ENCODE measurements at regions not wholly inside any gene's neighbourhood (a gene's known extent, or its start where the extent isn't known, plus 50 kb on each side); places are given as distances from the start of the nearest gene placed in this dataset.
A peak's percentile ranks its signal among the peaks of the same experiment; 100 is the strongest.

GRCh38 chr7:132656341-132656740 is 80.1 kb upstream of the PLXNA4 start:
- no peak for FAIRE-seq
- H3K36me3 Mint-ChIP-seq (ENCODE audit: low read depth, unreplicated experiment), result no peaks in the 10 kb centered on the region
- peaks cover 15% of the 10 kb centered on the region for H3K27me3 Mint-ChIP-seq (ENCODE audit: low read depth, unreplicated experiment)

GRCh38 chr7:132655131-132655727 is 79.0 kb upstream of the PLXNA4 start:
- H3K9ac ChIP-seq (ENCODE audit: low read length), result no peak overlapping the region
- H3K9me3 ChIP-seq (ENCODE audit: insufficient read depth, low read depth, low read length), result no peaks in the 10 kb centered on the region
- H3K4me3 ChIP-seq (ENCODE audit: insufficient read depth, low read depth, low read length), result no peak overlapping the region
- Mint-ChIP-seq H3K9me3 (ENCODE audit: unreplicated experiment) (peaks cover 2% of the 10 kb centered on the region), H3K4me1 (ENCODE audit: low read depth, unreplicated experiment) (peaks cover 17% of the 10 kb centered on the region), H3K4me3 (ENCODE audit: unreplicated experiment) (peak overlapping the region; percentile 73), H3K36me3 (ENCODE audit: low read depth, unreplicated experiment) (no peaks in the 10 kb centered on the region), H3K27ac (ENCODE audit: unreplicated experiment) (peak overlapping the region; percentile 80), H3K27me3 (ENCODE audit: low read depth, unreplicated experiment) (peaks cover 12% of the 10 kb centered on the region)
- H4K20me1 ChIP-seq (ENCODE audit: insufficient read depth, low read length), result no peaks in the 10 kb centered on the region
- no peaks in the 10 kb centered on the region for H3K27me3 ChIP-seq (ENCODE audit: insufficient read depth, low read length)
- no peaks in the 10 kb centered on the region for H3K79me2 ChIP-seq (ENCODE audit: insufficient read depth, low read length)
- H3K4me1 ChIP-seq (ENCODE audit: insufficient read depth, low read length), result peaks cover 15% of the 10 kb centered on the region
- H3K4me2 ChIP-seq (ENCODE audit: low read length), result peak overlapping the region; percentile 74
- FAIRE-seq (no peak), DNase-seq (ENCODE audit: low read depth) (peak; percentile 63)
- H3K27ac ChIP-seq (ENCODE audit: low read depth, low read length), result no peak overlapping the region
- H3K36me3 ChIP-seq (ENCODE audit: insufficient read depth, low read length), result no peaks in the 10 kb centered on the region
- TF ChIP-seq CTCF (IDR thresholded peaks at IDR 0.05; ENCODE audit: insufficient read depth, low read depth, low read length), result no peak
- no peak for TF ChIP-seq EZH2 (IDR thresholded peaks at IDR 0.05; ENCODE audit: insufficient read depth, low read length)
- peak overlapping the region; percentile 64 for H2AFZ ChIP-seq (ENCODE audit: low read depth, low read length)

More at GRCh38 chr7:132656341-132656740, 80.1 kb upstream of the PLXNA4 start:
- H3K36me3 ChIP-seq (ENCODE audit: insufficient read depth, low read length), result no peaks in the 10 kb centered on the region
- no peak overlapping the region for H3K4me2 ChIP-seq (ENCODE audit: low read length)
- Mint-ChIP-seq H3K9me3 (ENCODE audit: unreplicated experiment) (peaks cover 2% of the 10 kb centered on the region), H3K4me1 (ENCODE audit: low read depth, unreplicated experiment) (peaks cover 9% of the 10 kb centered on the region), H3K27ac (ENCODE audit: unreplicated experiment) (no peak overlapping the region), H3K4me3 (ENCODE audit: unreplicated experiment) (no peak overlapping the region)
- H2AFZ ChIP-seq (ENCODE audit: low read depth, low read length), result no peak overlapping the region
- no peaks in the 10 kb centered on the region for H3K27me3 ChIP-seq (ENCODE audit: insufficient read depth, low read length)
- H3K9me3 ChIP-seq (ENCODE audit: insufficient read depth, low read depth, low read length), result no peaks in the 10 kb centered on the region
- no peak overlapping the region for H3K27ac ChIP-seq (ENCODE audit: low read depth, low read length)
- peaks cover 9% of the 10 kb centered on the region for H3K4me1 ChIP-seq (ENCODE audit: insufficient read depth, low read length)
- H3K79me2 ChIP-seq (ENCODE audit: insufficient read depth, low read length), result no peaks in the 10 kb centered on the region
- H3K9ac ChIP-seq (ENCODE audit: low read length), result no peak overlapping the region
- TF ChIP-seq EZH2 (IDR thresholded peaks at IDR 0.05; ENCODE audit: insufficient read depth, low read length) (no peak), CTCF (IDR thresholded peaks at IDR 0.05; ENCODE audit: insufficient read depth, low read depth, low read length) (no peak)
- DNase-seq (ENCODE audit: low read depth), result no peak
- H3K4me3 ChIP-seq (ENCODE audit: insufficient read depth, low read depth, low read length), result no peak overlapping the region
- H4K20me1 ChIP-seq (ENCODE audit: insufficient read depth, low read length), result no peaks in the 10 kb centered on the region

GRCh38 chr7:132654150-132654549 is 77.9 kb upstream of the PLXNA4 start:
- FAIRE-seq, result no peak

More at GRCh38 chr7:132654150-132654549, 77.9 kb upstream of the PLXNA4 start:
- Histone ChIP-seq H3K4me1 (ENCODE audit: insufficient read depth, low read length) (peaks cover 19% of the 10 kb centered on the region), H3K4me2 (ENCODE audit: low read length) (no peak overlapping the region), H3K27ac (ENCODE audit: low read depth, low read length) (no peak overlapping the region), H3K36me3 (ENCODE audit: insufficient read depth, low read length) (no peaks in the 10 kb centered on the region), H2AFZ (ENCODE audit: low read depth, low read length) (no peak overlapping the region), H3K79me2 (ENCODE audit: insufficient read depth, low read length) (no peaks in the 10 kb centered on the region), H4K20me1 (ENCODE audit: insufficient read depth, low read length) (no peaks in the 10 kb centered on the region), H3K9me3 (ENCODE audit: insufficient read depth, low read depth, low read length) (no peaks in the 10 kb centered on the region), H3K9ac (ENCODE audit: low read length) (no peak overlapping the region), H3K27me3 (ENCODE audit: insufficient read depth, low read length) (no peaks in the 10 kb centered on the region), H3K4me3 (ENCODE audit: insufficient read depth, low read depth, low read length) (no peak overlapping the region)
- H3K9me3 Mint-ChIP-seq (ENCODE audit: unreplicated experiment), result peaks cover 2% of the 10 kb centered on the region
- peaks cover 19% of the 10 kb centered on the region for H3K4me1 Mint-ChIP-seq (ENCODE audit: low read depth, unreplicated experiment)
- peak; percentile 53 for TF ChIP-seq CTCF (IDR thresholded peaks at IDR 0.05; ENCODE audit: insufficient read depth, low read depth, low read length)
- TF ChIP-seq EZH2 (IDR thresholded peaks at IDR 0.05; ENCODE audit: insufficient read depth, low read length), result no peak
- DNase-seq (ENCODE audit: low read depth), result no peak
- no peak overlapping the region for H3K4me3 Mint-ChIP-seq (ENCODE audit: unreplicated experiment)
- peaks cover 9% of the 10 kb centered on the region for H3K27me3 Mint-ChIP-seq (ENCODE audit: low read depth, unreplicated experiment)
- no peaks in the 10 kb centered on the region for H3K36me3 Mint-ChIP-seq (ENCODE audit: low read depth, unreplicated experiment)
- H3K27ac Mint-ChIP-seq (ENCODE audit: unreplicated experiment), result no peak overlapping the region

Data from astrocyte (in vitro differentiated cells and primary cell).